ENCODE measurements at regions not wholly inside any gene's neighbourhood (a gene's known extent, or its start where the extent isn't known, plus 50 kb on each side); places are given as distances from the start of the nearest gene placed in this dataset.

DNA sequence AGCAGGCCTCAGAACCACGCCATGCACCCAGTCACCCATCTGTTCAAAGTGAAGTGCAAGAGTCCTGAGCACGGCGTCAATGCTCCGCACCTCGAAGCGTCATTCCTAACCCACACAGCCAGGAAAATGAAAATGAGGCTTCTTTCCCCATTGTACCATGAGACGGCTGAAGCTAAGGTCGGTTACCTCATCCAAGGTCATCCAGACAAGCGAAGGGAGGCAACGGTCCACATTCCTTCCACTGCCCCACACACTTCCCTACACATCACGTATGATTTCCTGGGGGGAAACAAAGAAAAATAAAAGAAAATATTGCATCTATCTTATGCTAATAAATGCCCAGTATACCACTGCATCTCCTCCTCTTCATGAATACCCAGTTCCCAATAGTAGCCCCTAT lies 113.5 kb upstream of the RAB6C start:
- H3K9me1 ChIP-seq (replicated peaks; ENCODE audit: control insufficient read depth, extremely low read depth, insufficient read depth, low read length): no peaks in the 10 kb centered on the region
- H2AFZ ChIP-seq (ENCODE audit: low read depth, low read length): no peak overlapping the region
- no peaks in the 10 kb centered on the region for H3K4me1 ChIP-seq (ENCODE audit: control insufficient read depth, extremely low read depth, insufficient read depth, low read length)
- H3K79me2 ChIP-seq (ENCODE audit: control insufficient read depth, insufficient read depth, low read length): no peaks in the 10 kb centered on the region
- ChIA-PET CTCF (no interaction called here), POLR2A (no interaction called here)
- no TSS peak for BruUV-seq (replicated peaks)
- H4K20me1 ChIP-seq (replicated peaks; ENCODE audit: control insufficient read depth, extremely low read depth, insufficient read depth, low read length): no peaks in the 10 kb centered on the region
- no peaks in the 10 kb centered on the region for H3K36me3 ChIP-seq (ENCODE audit: control insufficient read depth in 2 of 2, extremely low read depth in 1 of 2, insufficient read depth in 2 of 2, low read length in 2 of 2)
- TF ChIP-seq POLR2AphosphoS5 (IDR thresholded peaks at IDR 0.05; ENCODE audit: insufficient read depth, low read depth, low read length) (no peak), FOS (IDR thresholded peaks at IDR 0.05; ENCODE audit: borderline replicate concordance, insufficient read depth, low read length) (no peak), POLR2A (IDR thresholded peaks at IDR 0.05; ENCODE audit: low read depth, low read length) (no peak), JUN (IDR thresholded peaks at IDR 0.05; ENCODE audit: borderline replicate concordance, insufficient read depth, insufficient read length, low read depth) (no peak), GATA2 (IDR thresholded peaks at IDR 0.05; ENCODE audit: insufficient read depth, insufficient read length, low read depth, low read length) (no peak), EZH2 (IDR thresholded peaks at IDR 0.05; ENCODE audit: borderline replicate concordance, low read depth, low read length, severe bottlenecking) (no peak), MYC (IDR thresholded peaks at IDR 0.05; ENCODE audit: low read depth, low read length) (no peak)
- TF ChIP-seq, protein P1, sequence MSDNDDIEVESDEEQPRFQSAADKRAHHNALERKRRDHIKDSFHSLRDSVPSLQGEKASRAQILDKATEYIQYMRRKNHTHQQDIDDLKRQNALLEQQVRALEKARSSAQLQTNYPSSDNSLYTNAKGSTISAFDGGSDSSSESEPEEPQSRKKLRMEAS (IDR thresholded peaks at IDR 0.05; ENCODE audit: insufficient read depth, insufficient read length): no peak
- TF ChIP-seq, protein P2, sequence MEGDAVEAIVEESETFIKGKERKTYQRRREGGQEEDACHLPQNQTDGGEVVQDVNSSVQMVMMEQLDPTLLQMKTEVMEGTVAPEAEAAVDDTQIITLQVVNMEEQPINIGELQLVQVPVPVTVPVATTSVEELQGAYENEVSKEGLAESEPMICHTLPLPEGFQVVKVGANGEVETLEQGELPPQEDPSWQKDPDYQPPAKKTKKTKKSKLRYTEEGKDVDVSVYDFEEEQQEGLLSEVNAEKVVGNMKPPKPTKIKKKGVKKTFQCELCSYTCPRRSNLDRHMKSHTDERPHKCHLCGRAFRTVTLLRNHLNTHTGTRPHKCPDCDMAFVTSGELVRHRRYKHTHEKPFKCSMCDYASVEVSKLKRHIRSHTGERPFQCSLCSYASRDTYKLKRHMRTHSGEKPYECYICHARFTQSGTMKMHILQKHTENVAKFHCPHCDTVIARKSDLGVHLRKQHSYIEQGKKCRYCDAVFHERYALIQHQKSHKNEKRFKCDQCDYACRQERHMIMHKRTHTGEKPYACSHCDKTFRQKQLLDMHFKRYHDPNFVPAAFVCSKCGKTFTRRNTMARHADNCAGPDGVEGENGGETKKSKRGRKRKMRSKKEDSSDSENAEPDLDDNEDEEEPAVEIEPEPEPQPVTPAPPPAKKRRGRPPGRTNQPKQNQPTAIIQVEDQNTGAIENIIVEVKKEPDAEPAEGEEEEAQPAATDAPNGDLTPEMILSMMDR (IDR thresholded peaks at IDR 0.05; ENCODE audit: extremely low read depth in 1 of 2, insufficient read depth in 1 of 2, low read depth in 1 of 2, low read length in 2 of 2): no peak
- intact Hi-C loops (cut with micrococcal nuclease) (no loop called here), dilution Hi-C loops (cut with MboI; ENCODE audit: extremely low pct_ligation_motif_present, low sequenced_read_pairs) (no loop called here)
- H3K4me3 ChIP-seq (replicated peaks in 1 of 3; ENCODE audit: insufficient read depth in 1 of 3, low read depth in 1 of 3, low read length in 3 of 3): no peak overlapping the region
- DNase-seq (ENCODE audit: low read depth, low spot score) (no peak), FAIRE-seq (no peak)
- no peaks in the 10 kb centered on the region for H3K9me3 ChIP-seq (replicated peaks; ENCODE audit: control insufficient read depth, insufficient read depth, low read length)
- H3K4me2 ChIP-seq (ENCODE audit: insufficient read depth, low read length): no peak overlapping the region
- H3K9ac ChIP-seq (replicated peaks; ENCODE audit: extremely low read depth, insufficient read depth, low read length): no peak overlapping the region
- no peaks in the 10 kb centered on the region for H3K27me3 ChIP-seq (ENCODE audit: control insufficient read depth in 2 of 2, insufficient read depth in 2 of 2, low read length in 2 of 2)
- H3K27ac ChIP-seq (ENCODE audit: insufficient read depth, low read depth, low read length): no peak overlapping the region
